Superior temporal gyrus (tissue), 1 donor: ENCODE measurements at regions not wholly inside any gene's neighbourhood (a gene's known extent, or its start where the extent isn't known, plus 50 kb on each side); places are given as distances from the start of the nearest gene placed in this dataset.
"Not testable (repeated sequence)": the region's sequence is repeated elsewhere in the genome, so short reads cannot be mapped to it uniquely, and the experiment has no call there.

ENCODE experiments used
- DNase-seq: peaks from one replicate; pipeline ENCODE4 v3.0.0-alpha.2; 2016; ENCODE audit errors: extremely low spot score

- DNase-seq, result not testable (repeated sequence)
Measured at GRCh38 chr10:28896791-28897409, 219.6 kb downstream of the BAMBI start.

- DNase-seq, result peak; percentile 53
Measured at GRCh38 chr10:28897617-28898464, 220.5 kb downstream of the BAMBI start.

- DNase-seq, result no peak
Measured at GRCh38 chr10:28902215-28902614, 224.9 kb downstream of the BAMBI start.

- no peak for DNase-seq
Measured at GRCh38 chr10:28903063-28903462, 225.7 kb downstream of the BAMBI start.

GRCh38 chr10:28903736-28904135 lies 226.4 kb downstream of the BAMBI start:
- no peak for DNase-seq

- DNase-seq, result no peak
Measured at GRCh38 chr10:28905371-28905770, 228.1 kb downstream of the BAMBI start.

- no peak for DNase-seq
Measured at GRCh38 chr10:28906011-28906411, 228.7 kb downstream of the BAMBI start.

- DNase-seq, result no peak
Measured at GRCh38 chr10:28906415-28906814, 229.1 kb downstream of the BAMBI start.

GRCh38 chr10:28906934-28907333 lies 229.6 kb downstream of the BAMBI start:
- no peak for DNase-seq

GRCh38 chr10:28909875-28910274 lies 232.6 kb downstream of the BAMBI start:
- DNase-seq, result no peak

GRCh38 chr10:28910956-28911355 lies 233.6 kb downstream of the BAMBI start:
- no peak for DNase-seq

- not testable (repeated sequence) for DNase-seq
Measured at GRCh38 chr10:28911511-28911910, 234.2 kb downstream of the BAMBI start.

GRCh38 chr10:28912017-28912783 lies 234.9 kb downstream of the BAMBI start:
- DNase-seq, result no peak

- DNase-seq, result no peak
Measured at GRCh38 chr10:28913436-28914237, 236.3 kb downstream of the BAMBI start.

GRCh38 chr10:28914701-28915100 lies 237.4 kb downstream of the BAMBI start:
- DNase-seq, result no peak

- no peak for DNase-seq
Measured at GRCh38 chr10:28915989-28916588, 238.8 kb downstream of the BAMBI start.

GRCh38 chr10:28920091-28920490 lies 242.8 kb downstream of the BAMBI start:
- no peak for DNase-seq

GRCh38 chr10:28922127-28922526 lies 244.8 kb downstream of the BAMBI start:
- DNase-seq, result no peak

- no peak for DNase-seq
Measured at GRCh38 chr10:28922861-28923260, 245.5 kb downstream of the BAMBI start.

GRCh38 chr10:28924717-28925116 lies 247.4 kb downstream of the BAMBI start:
- no peak for DNase-seq

- no peak for DNase-seq
Measured at GRCh38 chr10:28925121-28925663, 247.9 kb downstream of the BAMBI start.
